Nephron progenitor cell (in vitro differentiated cells): ENCODE measurements at regions not wholly inside any gene's neighbourhood (a gene's known extent, or its start where the extent isn't known, plus 50 kb on each side); places are given as distances from the start of the nearest gene placed in this dataset.
"Not testable (repeated sequence)": the region's sequence is repeated elsewhere in the genome, so short reads cannot be mapped to it uniquely, and the experiment has no call there.

Source experiments
- DNase-seq: peaks from one replicate; pipeline ENCODE4 v3.0.0; 2021
- H3K27ac Mint-ChIP-seq: 2 replicates; pipeline ENCODE4 v1.8.0; 2021; ENCODE audit warnings: mild to moderate bottlenecking, moderate library complexity, mixed read lengths
- H3K27me3 Mint-ChIP-seq: 2 replicates; pipeline ENCODE4 v1.8.0; 2021; ENCODE audit warnings: mild to moderate bottlenecking, low read depth, mixed read lengths; ENCODE audit not compliant: poor library complexity
- H3K36me3 Mint-ChIP-seq: 2 replicates; pipeline ENCODE4 v1.8.0; 2021; ENCODE audit warnings: low read depth, mixed read lengths
- H3K4me1 Mint-ChIP-seq: 2 replicates; pipeline ENCODE4 v1.8.0; 2021; ENCODE audit warnings: mixed read lengths
- H3K4me3 Mint-ChIP-seq: 2 replicates; pipeline ENCODE4 v1.8.0; 2021; ENCODE audit warnings: mild to moderate bottlenecking, moderate library complexity, mixed read lengths
- H3K9me3 Mint-ChIP-seq: 2 replicates; pipeline ENCODE4 v1.8.0; 2021; ENCODE audit warnings: mild to moderate bottlenecking, moderate library complexity, mixed read lengths
- TF ChIP-seq, protein P1 (sequence below): fragments of 200-600 bp; sonication (generic); IDR thresholded peaks from 2 replicates; pipeline ENCODE4 v1.5.0; 2021; ENCODE audit warnings: antibody characterized with exemption

DNA sequence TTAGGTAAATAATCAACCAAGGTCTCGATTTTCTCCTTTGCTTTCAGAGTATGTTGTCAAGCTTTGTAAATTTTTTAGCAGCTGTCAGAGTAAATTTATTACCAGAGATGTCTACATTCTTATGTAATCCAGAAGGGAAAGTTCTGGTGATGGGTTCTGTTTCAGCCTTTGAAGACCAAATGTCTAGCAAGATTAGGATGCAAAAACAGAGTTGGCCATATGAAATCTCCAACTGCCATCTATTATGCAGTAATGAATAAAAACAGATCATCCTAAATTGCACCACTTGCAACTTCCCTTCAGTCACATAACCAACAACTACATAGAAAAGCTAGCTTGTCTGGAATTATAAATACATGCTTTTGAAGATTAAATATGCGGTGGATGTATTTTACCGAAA is 826.8 kb upstream of the KIF2B start:
- no peak overlapping the region for H3K27ac Mint-ChIP-seq
- no peak for DNase-seq
- H3K36me3 Mint-ChIP-seq, result no peaks in the 10 kb centered on the region
- peaks cover 12% of the 10 kb centered on the region for H3K4me1 Mint-ChIP-seq
- TF ChIP-seq, protein P1, sequence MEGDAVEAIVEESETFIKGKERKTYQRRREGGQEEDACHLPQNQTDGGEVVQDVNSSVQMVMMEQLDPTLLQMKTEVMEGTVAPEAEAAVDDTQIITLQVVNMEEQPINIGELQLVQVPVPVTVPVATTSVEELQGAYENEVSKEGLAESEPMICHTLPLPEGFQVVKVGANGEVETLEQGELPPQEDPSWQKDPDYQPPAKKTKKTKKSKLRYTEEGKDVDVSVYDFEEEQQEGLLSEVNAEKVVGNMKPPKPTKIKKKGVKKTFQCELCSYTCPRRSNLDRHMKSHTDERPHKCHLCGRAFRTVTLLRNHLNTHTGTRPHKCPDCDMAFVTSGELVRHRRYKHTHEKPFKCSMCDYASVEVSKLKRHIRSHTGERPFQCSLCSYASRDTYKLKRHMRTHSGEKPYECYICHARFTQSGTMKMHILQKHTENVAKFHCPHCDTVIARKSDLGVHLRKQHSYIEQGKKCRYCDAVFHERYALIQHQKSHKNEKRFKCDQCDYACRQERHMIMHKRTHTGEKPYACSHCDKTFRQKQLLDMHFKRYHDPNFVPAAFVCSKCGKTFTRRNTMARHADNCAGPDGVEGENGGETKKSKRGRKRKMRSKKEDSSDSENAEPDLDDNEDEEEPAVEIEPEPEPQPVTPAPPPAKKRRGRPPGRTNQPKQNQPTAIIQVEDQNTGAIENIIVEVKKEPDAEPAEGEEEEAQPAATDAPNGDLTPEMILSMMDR, result no peak
- peaks cover 8% of the 10 kb centered on the region for H3K27me3 Mint-ChIP-seq
- no peak overlapping the region for H3K4me3 Mint-ChIP-seq
- H3K9me3 Mint-ChIP-seq, result peaks cover 6% of the 10 kb centered on the region

DNA sequence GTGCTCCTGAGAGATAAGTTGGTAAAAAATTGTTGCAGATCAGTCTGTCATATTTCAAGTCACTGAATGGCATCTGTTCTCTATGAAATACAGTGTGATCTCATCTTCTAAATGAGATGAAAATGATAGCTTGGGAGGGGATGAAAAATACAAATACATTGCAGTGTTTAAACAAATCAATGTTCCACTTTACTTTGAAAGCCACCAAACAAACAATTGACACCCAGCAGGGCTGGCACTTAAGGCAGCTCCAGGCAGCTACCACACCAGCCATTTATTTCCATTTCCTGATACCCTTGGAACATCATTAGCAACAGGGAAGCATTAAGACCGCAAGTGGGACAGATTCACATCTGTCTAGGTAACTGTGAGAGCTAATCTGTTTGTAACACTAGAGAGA is 827.6 kb upstream of the KIF2B start:
- TF ChIP-seq, protein P1, result no peak
- Mint-ChIP-seq H3K27me3 (peaks cover 9% of the 10 kb centered on the region), H3K4me3 (no peak overlapping the region), H3K4me1 (peaks cover 12% of the 10 kb centered on the region), H3K9me3 (peaks cover 6% of the 10 kb centered on the region), H3K36me3 (no peaks in the 10 kb centered on the region), H3K27ac (no peak overlapping the region)
- no peak for DNase-seq

DNA sequence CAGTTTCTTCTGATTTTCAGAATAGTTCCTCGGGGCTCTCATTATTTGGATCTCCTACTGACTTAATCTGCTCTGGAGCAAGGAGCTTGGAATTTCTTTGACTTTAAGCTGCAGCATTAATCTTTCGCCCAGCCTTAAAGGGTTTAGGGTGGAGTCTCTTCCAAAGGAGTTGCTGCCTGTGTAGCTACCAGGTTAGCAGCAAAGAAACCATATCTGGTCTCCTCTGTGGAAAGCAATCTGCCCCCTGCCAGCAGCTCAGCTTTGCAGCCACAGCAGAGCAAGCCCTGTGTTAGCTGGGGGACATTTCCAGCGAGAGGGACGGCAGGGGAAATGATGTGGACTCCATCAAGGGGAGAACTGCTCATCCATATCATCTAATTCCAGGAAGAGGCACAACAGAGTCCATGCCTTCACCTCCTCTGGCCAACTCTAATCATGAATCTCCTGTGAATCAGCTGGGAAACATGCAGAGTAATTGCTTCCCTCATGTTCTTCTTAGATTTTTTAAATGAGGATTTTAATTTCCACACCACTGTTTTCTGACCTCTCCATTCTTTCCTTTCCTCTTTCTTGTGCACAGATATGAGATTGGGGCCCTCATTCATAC is 827.6 kb upstream of the CA10 start:
- no peaks in the 10 kb centered on the region for H3K36me3 Mint-ChIP-seq
- no peak for DNase-seq
- peaks cover 13% of the 10 kb centered on the region for H3K27me3 Mint-ChIP-seq
- TF ChIP-seq, protein P1, result no peak
- H3K4me1 Mint-ChIP-seq, result peaks cover 12% of the 10 kb centered on the region
- no peak overlapping the region for H3K27ac Mint-ChIP-seq
- H3K9me3 Mint-ChIP-seq, result peaks cover 16% of the 10 kb centered on the region
- no peak overlapping the region for H3K4me3 Mint-ChIP-seq

GRCh38 chr17:52982331-52982730 is 823.8 kb upstream of the CA10 start:
- Mint-ChIP-seq H3K27ac (no peak overlapping the region), H3K27me3 (peaks cover 6% of the 10 kb centered on the region), H3K36me3 (no peaks in the 10 kb centered on the region), H3K4me3 (no peak overlapping the region), H3K9me3 (peaks cover 4% of the 10 kb centered on the region), H3K4me1 (peaks cover 12% of the 10 kb centered on the region)
- DNase-seq, result no peak
- TF ChIP-seq, protein P1, result no peak

- TF ChIP-seq, protein P1, result no peak
- no peaks in the 10 kb centered on the region for H3K36me3 Mint-ChIP-seq
- H3K4me3 Mint-ChIP-seq, result no peak overlapping the region
- DNase-seq, result no peak
- H3K27me3 Mint-ChIP-seq, result peaks cover 3% of the 10 kb centered on the region
- H3K9me3 Mint-ChIP-seq, result no peaks in the 10 kb centered on the region
- H3K4me1 Mint-ChIP-seq, result no peaks in the 10 kb centered on the region
- no peak overlapping the region for H3K27ac Mint-ChIP-seq
Observed at GRCh38 chr17:52979921-52980320, 821.4 kb upstream of the CA10 start.

DNA sequence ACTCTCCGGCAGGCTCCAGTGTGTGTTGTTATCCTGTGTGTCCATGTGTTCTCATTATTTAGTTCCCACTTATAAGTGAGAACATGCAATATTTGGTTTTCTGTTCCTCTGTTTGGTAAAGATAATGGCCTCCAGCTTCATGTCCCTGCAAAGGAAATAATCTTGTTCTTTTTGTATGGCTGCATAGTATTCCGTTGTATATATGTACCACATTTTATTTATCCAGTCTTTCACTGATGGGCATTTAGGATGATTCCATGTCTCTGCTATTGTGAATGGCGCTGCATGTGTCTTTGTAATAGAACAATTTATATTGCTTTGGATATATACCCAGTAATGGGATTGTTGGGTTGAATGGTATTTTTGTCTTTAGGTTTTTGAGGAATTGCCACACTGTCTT is 807.3 kb upstream of the CA10 start:
- Mint-ChIP-seq H3K36me3 (no peaks in the 10 kb centered on the region), H3K27me3 (peaks cover 2% of the 10 kb centered on the region), H3K4me3 (no peak overlapping the region), H3K27ac (no peak overlapping the region), H3K4me1 (no peaks in the 10 kb centered on the region), H3K9me3 (no peaks in the 10 kb centered on the region)
- no peak for DNase-seq
- TF ChIP-seq, protein P1, result no peak

DNA sequence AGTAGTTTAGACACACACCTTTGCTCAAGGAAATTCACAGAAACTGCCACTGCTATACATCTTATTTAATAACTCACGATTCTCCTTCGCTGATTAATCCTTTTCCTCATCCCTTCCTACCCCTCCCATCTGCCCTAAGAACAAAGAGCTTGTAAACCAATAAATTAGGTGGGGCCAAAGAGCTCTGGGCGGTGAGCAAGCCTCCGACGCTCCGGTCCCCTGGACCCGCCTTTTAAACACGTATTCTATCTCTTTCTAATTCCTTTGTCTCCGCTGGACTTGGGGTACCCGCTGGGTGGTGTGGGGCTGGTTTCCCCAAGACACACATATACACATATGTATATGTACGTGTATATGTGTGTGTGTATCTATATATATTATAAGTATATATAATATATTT is 803.2 kb upstream of the CA10 start:
- H3K36me3 Mint-ChIP-seq, H3K9me3 Mint-ChIP-seq, DNase-seq, H3K27me3 Mint-ChIP-seq, H3K4me1 Mint-ChIP-seq, H3K27ac Mint-ChIP-seq, H3K4me3 Mint-ChIP-seq: not testable (repeated sequence)
